NCI-H82 treated with DMSO at 0.1 percent for 48 hours (cell line): ENCODE measurements at regions not wholly inside any gene's neighbourhood (a gene's known extent, or its start where the extent isn't known, plus 50 kb on each side); places are given as distances from the start of the nearest gene placed in this dataset.

Experiments used
- DNase-seq: peaks from one replicate; lab custom pipeline; 2025; ENCODE audit not compliant: unreplicated experiment; lab: John Stamatoyannopoulos, UW

- no peak for DNase-seq
Measured at GRCh38 chr5:121704291-121704690, 147.4 kb upstream of the FTMT start.

GRCh38 chr5:121706686-121707085 is 145.0 kb upstream of the FTMT start:
- no peak for DNase-seq

- DNase-seq, result no peak
Measured at GRCh38 chr5:121707178-121707577, 144.5 kb upstream of the FTMT start.

- no peak for DNase-seq
Measured at GRCh38 chr5:121711416-121711815, 140.3 kb upstream of the FTMT start.

GRCh38 chr5:121719255-121719654 is 132.4 kb upstream of the FTMT start:
- DNase-seq, result no peak

GRCh38 chr5:121725450-121725849 is 126.2 kb upstream of the FTMT start:
- DNase-seq, result no peak

- no peak for DNase-seq
Measured at GRCh38 chr5:121726991-121727390, 124.7 kb upstream of the FTMT start.

GRCh38 chr5:121731377-121731776 is 120.3 kb upstream of the FTMT start:
- no peak for DNase-seq

GRCh38 chr5:121735618-121736017 is 116.1 kb upstream of the FTMT start:
- no peak for DNase-seq

GRCh38 chr5:121737120-121737519 is 114.6 kb upstream of the FTMT start:
- DNase-seq, result no peak

- DNase-seq, result no peak
Measured at GRCh38 chr5:121741156-121741555, 110.5 kb upstream of the FTMT start.

GRCh38 chr5:121744577-121744976 is 107.1 kb upstream of the FTMT start:
- no peak for DNase-seq

GRCh38 chr5:121745407-121745806 is 106.3 kb upstream of the FTMT start:
- no peak for DNase-seq

GRCh38 chr5:121746763-121747162 is 104.9 kb upstream of the FTMT start:
- no peak for DNase-seq

GRCh38 chr5:121748686-121749085 is 103.0 kb upstream of the FTMT start:
- DNase-seq, result no peak

- DNase-seq, result no peak
Measured at GRCh38 chr5:121752149-121752548, 99.5 kb upstream of the FTMT start.

GRCh38 chr5:121755266-121755665 is 96.4 kb upstream of the FTMT start:
- no peak for DNase-seq

- DNase-seq, result no peak
Measured at GRCh38 chr5:121757753-121758152, 93.9 kb upstream of the FTMT start.

- DNase-seq, result no peak
Measured at GRCh38 chr5:121758615-121759014, 93.1 kb upstream of the FTMT start.

- no peak for DNase-seq
Measured at GRCh38 chr5:121762426-121762825, 89.3 kb upstream of the FTMT start.

- DNase-seq, result no peak
Measured at GRCh38 chr5:121763665-121764064, 88.0 kb upstream of the FTMT start.

- no peak for DNase-seq
Measured at GRCh38 chr5:121780406-121780805, 71.3 kb upstream of the FTMT start.

GRCh38 chr5:121783700-121784099 is 68.0 kb upstream of the FTMT start:
- peak; percentile 14 for DNase-seq

GRCh38 chr5:121793791-121794190 is 57.9 kb upstream of the FTMT start:
- no peak for DNase-seq
